Activated CD8-positive, alpha-beta T cell treated with anti-CD3 and anti-CD28 coated beads for 36 hours (primary cell): ENCODE measurements at regions not wholly inside any gene's neighbourhood (a gene's known extent, or its start where the extent isn't known, plus 50 kb on each side); places are given as distances from the start of the nearest gene placed in this dataset.

Experiments used
- ATAC-seq: fragments of 200-7000 bp; cut with Tn5 transposase; one replicate; pipeline ENCODE4 v1.10.0; 2021; ENCODE audit warnings: mild to moderate bottlenecking, moderate library complexity
- CTCF ChIA-PET: fragments of 350-600 bp; sonication (Branson Sonifier 250); formaldehyde crosslinking; loops from one replicate; lab custom pipeline; 2021; ENCODE audit warnings: antibody characterized with exemption; lab: Charles Lee
- POLR2A ChIA-PET: fragments of 350-600 bp; sonication (Branson Sonifier 250); formaldehyde crosslinking; loops from one replicate; lab custom pipeline; 2021; ENCODE audit warnings: antibody characterized with exemption; lab: Charles Lee
- DNase-seq: peaks from one replicate; pipeline ENCODE4 v3.0.0-alpha.2; 2020
- H3K27ac Mint-ChIP-seq: one replicate; pipeline ENCODE4 v1.8.0; 2021; ENCODE audit warnings: mild to moderate bottlenecking, mixed read lengths
- H3K27me3 Mint-ChIP-seq: one replicate; pipeline ENCODE4 v1.8.0; 2021; ENCODE audit warnings: mixed read lengths
- H3K36me3 Mint-ChIP-seq: one replicate; pipeline ENCODE4 v1.8.0; 2021; ENCODE audit warnings: low read depth, mixed read lengths
- H3K4me1 Mint-ChIP-seq: one replicate; pipeline ENCODE4 v1.8.0; 2021; ENCODE audit warnings: low read depth, mixed read lengths
- H3K4me3 Mint-ChIP-seq: one replicate; pipeline ENCODE4 v1.8.0; 2021; ENCODE audit warnings: mild to moderate bottlenecking, moderate library complexity, mixed read lengths
- H3K9me3 Mint-ChIP-seq: one replicate; pipeline ENCODE4 v1.8.0; 2021; ENCODE audit warnings: mixed read lengths
- CTCF ChIP-seq: fragments of 200-600 bp; IDR thresholded peaks from one replicate; pipeline ENCODE4 v1.8.0; 2022; ENCODE audit warnings: antibody characterized with exemption, mild to moderate bottlenecking
- intact Hi-C: fragments of 100-400 bp; cut with micrococcal nuclease; formaldehyde crosslinking; loops from one replicate; pipeline ENCODE4 v1.10.0; 2022

DNA sequence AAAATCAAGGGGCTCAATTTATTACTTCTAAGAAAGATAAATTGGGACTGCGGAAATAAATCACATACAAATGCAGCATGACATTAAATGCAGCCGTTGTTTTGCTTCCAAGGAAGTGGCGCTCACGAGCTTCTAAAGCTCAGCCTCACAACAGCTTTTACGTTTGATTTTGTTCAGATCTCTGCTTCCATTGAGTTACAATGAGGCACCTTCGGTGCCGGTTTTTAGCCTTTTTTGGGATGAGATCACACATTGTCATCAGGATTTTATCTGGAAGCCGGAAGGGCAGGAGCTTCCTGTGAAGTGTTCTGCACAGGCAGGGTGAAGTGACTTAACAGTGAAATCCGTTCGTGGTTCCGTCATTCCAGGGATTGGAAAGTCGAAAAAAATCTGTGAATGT lies 209.8 kb downstream of the DCDC2C start:
- Mint-ChIP-seq H3K27ac (no peak overlapping the region), H3K36me3 (no peaks in the 10 kb centered on the region), H3K9me3 (peaks cover 10% of the 10 kb centered on the region), H3K27me3 (no peaks in the 10 kb centered on the region), H3K4me3 (no peak overlapping the region), H3K4me1 (no peaks in the 10 kb centered on the region)
- DNase-seq (no peak), ATAC-seq (no peak)
- ChIA-PET POLR2A (no interaction called here), CTCF (interaction anchor here (0.8 kb wide), 1 partner anchor 10 kb away, joined by 3 read pairs; no protein-coding TSS in a partner anchor)
- intact Hi-C loops, result no loop called here
- no peak for TF ChIP-seq CTCF

DNA sequence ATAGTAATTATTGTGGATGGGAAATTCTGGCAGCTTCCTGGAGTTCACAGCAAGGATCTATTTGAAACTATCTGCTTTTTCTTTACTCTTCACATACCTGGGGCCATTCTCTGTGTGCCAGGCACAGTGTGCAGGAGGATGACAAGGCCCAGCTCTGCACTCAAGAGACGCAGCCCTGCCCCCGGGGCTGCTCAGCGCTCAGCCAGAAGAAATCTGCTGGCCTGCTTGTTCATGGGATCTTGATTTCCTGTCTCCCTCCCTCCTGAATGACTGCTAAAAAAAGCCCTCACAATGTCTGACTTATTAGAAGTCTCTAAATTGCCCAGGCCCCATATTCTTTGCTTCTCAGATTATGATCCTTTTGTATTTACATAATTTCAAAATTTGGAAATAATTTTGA lies 210.9 kb downstream of the DCDC2C start:
- H3K27ac Mint-ChIP-seq, result no peak overlapping the region
- intact Hi-C loops, result no loop called here
- peaks cover 2% of the 10 kb centered on the region for H3K9me3 Mint-ChIP-seq
- H3K4me1 Mint-ChIP-seq, result no peaks in the 10 kb centered on the region
- ChIA-PET CTCF (interaction anchor here (0.8 kb wide), 1 partner anchor 11 kb away, joined by 3 read pairs; no protein-coding TSS in a partner anchor), POLR2A (no interaction called here)
- no peak for ATAC-seq
- H3K27me3 Mint-ChIP-seq, result no peaks in the 10 kb centered on the region
- H3K4me3 Mint-ChIP-seq, result no peak overlapping the region
- no peak for DNase-seq
- no peaks in the 10 kb centered on the region for H3K36me3 Mint-ChIP-seq
- no peak for TF ChIP-seq CTCF

DNA sequence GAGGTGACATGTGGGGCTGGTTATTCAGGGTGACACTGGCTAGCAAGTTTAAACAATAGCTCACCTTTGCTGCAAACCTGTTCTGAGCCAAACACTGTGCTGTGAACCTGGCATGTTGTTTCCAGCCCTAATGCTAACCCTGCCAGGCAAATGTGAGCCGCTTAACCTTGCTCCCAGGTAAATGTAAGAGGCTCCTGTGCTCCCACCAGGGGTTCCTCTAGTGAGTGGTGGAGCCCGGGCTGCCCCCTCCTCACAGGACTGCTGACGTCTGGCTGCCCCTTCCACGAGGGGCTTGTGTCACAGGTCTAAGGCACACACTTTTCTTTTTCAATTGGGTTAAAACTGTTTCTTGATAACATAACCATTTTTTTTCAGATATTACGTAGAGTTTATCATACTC lies 223.7 kb downstream of the DCDC2C start:
- no peaks in the 10 kb centered on the region for H3K27me3 Mint-ChIP-seq
- H3K4me3 Mint-ChIP-seq, result no peak overlapping the region
- CTCF ChIA-PET, result no interaction called here
- no peaks in the 10 kb centered on the region for H3K4me1 Mint-ChIP-seq
- H3K9me3 Mint-ChIP-seq, result no peaks in the 10 kb centered on the region
- ATAC-seq (no peak), DNase-seq (no peak)
- no peak for TF ChIP-seq CTCF
- H3K36me3 Mint-ChIP-seq, result no peaks in the 10 kb centered on the region
- H3K27ac Mint-ChIP-seq, result no peak overlapping the region
- intact Hi-C loops, result no loop called here
- POLR2A ChIA-PET, result interaction anchor here (0.7 kb wide), 1 partner anchor 1595 kb away, joined by 4 read pairs; no protein-coding TSS in a partner anchor

DNA sequence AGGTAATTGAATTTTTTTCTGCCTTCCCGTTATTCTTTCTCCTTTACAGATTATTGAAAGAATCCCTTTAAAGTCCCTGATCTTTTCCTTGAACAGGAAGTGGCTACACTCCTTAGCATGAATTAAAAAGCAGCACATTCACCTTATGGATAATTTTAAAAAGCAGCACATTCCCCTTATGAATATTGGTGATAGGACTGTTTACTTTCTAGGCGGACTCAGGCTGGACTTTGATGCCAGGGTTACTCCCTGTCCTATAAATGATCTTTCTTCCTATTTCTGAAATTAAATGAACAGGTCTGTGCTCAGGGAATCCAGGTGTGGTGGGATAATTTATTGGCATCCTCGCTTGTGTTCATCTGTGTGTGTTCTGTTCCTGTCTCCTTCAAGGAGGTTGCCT lies 226.0 kb downstream of the DCDC2C start:
- Mint-ChIP-seq H3K27me3 (no peaks in the 10 kb centered on the region), H3K36me3 (no peaks in the 10 kb centered on the region), H3K4me1 (no peaks in the 10 kb centered on the region), H3K9me3 (peaks cover 3% of the 10 kb centered on the region), H3K4me3 (no peak overlapping the region), H3K27ac (no peak overlapping the region)
- ATAC-seq (no peak), DNase-seq (no peak)
- CTCF ChIA-PET, result no interaction called here
- TF ChIP-seq CTCF, result no peak
- intact Hi-C loops, result no loop called here
- POLR2A ChIA-PET, result no interaction called here

- Mint-ChIP-seq H3K27me3 (no peaks in the 10 kb centered on the region), H3K9me3 (peaks cover 3% of the 10 kb centered on the region), H3K36me3 (no peaks in the 10 kb centered on the region), H3K4me3 (no peak overlapping the region), H3K27ac (no peak overlapping the region), H3K4me1 (no peaks in the 10 kb centered on the region)
- no peak for ATAC-seq
- intact Hi-C loops, result no loop called here
- no peak for TF ChIP-seq CTCF
- ChIA-PET CTCF (no interaction called here), POLR2A (no interaction called here)
- no peak for DNase-seq
Measured at GRCh38 chr2:3930246-3930645, 226.9 kb downstream of the DCDC2C start.
